Bronchial epithelial cell (primary cell): ENCODE measurements at regions not wholly inside any gene's neighbourhood (a gene's known extent, or its start where the extent isn't known, plus 50 kb on each side); places are given as distances from the start of the nearest gene placed in this dataset.

ENCODE experiments used
- DNase-seq: peaks from one replicate; pipeline ENCODE4 v3.0.0-alpha.2; 2010; ENCODE audit warnings: low read depth
- FAIRE-seq: peaks from 2 replicates; lab custom pipeline; 2011; peaks lifted over from hg19 to GRCh38; lab: Jason Lieb, UNC
- H3K27me3 ChIP-seq: 2 replicates; pipeline ENCODE4 v1.5.1; 2011; ENCODE audit warnings: low read length; ENCODE audit not compliant: control insufficient read depth, insufficient read depth
- H3K36me3 ChIP-seq: 2 replicates; pipeline ENCODE4 v1.5.1; 2011; ENCODE audit warnings: low read length; ENCODE audit not compliant: control insufficient read depth, insufficient read depth
- H3K4me3 ChIP-seq: 2 replicates; pipeline ENCODE4 v1.5.1; 2011; ENCODE audit warnings: mild to moderate bottlenecking, low read depth, low read length, control low read depth
- TF ChIP-seq, protein P1 (sequence below): IDR thresholded peaks from 2 replicates; pipeline ENCODE4 v1.5.1; 2011; ENCODE audit warnings: mild to moderate bottlenecking, moderate library complexity, low read length, control low read depth, inconsistent platforms; ENCODE audit not compliant: insufficient read depth, severe bottlenecking

DNA sequence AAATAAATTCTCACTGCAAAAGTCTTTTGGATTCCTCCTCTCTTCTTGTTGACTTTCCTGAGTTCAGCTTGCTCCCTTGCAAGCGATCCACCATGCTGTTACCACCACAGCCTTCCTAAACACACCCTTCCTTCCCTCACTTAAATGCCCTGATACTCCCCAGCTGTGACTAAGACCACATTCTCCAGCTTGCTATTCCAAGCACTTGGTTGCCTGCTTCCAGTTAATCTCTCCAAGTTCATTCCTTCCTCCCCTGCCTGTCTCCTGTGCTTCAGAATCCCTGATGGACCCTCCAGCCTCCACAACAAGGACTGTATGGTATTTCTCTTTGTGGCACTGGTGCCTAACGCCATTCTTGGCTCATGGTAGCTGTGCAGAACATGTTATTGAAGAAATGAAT is 603.9 kb upstream of the CADM1 start:
- H3K4me3 ChIP-seq: no peak overlapping the region
- FAIRE-seq: no peak
- no peaks in the 10 kb centered on the region for H3K27me3 ChIP-seq
- TF ChIP-seq, protein P1, sequence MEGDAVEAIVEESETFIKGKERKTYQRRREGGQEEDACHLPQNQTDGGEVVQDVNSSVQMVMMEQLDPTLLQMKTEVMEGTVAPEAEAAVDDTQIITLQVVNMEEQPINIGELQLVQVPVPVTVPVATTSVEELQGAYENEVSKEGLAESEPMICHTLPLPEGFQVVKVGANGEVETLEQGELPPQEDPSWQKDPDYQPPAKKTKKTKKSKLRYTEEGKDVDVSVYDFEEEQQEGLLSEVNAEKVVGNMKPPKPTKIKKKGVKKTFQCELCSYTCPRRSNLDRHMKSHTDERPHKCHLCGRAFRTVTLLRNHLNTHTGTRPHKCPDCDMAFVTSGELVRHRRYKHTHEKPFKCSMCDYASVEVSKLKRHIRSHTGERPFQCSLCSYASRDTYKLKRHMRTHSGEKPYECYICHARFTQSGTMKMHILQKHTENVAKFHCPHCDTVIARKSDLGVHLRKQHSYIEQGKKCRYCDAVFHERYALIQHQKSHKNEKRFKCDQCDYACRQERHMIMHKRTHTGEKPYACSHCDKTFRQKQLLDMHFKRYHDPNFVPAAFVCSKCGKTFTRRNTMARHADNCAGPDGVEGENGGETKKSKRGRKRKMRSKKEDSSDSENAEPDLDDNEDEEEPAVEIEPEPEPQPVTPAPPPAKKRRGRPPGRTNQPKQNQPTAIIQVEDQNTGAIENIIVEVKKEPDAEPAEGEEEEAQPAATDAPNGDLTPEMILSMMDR: no peak
- DNase-seq: no peak
- no peaks in the 10 kb centered on the region for H3K36me3 ChIP-seq

DNA sequence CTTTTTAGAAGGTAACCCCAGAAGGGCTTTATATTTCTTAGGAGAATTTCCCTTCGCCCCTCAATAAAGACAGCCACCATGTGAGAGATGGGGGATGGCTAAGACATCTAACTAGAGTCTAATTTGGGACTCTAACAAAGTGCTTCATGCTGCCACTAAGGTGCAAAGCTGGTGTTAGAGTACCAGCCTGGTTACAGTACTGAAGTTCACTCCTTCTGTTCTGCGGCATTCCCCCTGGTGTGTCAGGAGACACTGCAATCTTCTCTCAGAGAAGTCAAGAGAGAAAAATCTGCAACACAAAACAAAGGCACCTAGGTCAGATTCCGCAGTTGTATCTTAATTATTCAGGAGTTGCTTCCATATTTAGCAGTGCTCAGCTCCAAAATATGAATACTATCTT is 603.0 kb upstream of the CADM1 start:
- H3K27me3 ChIP-seq: no peaks in the 10 kb centered on the region
- no peak overlapping the region for H3K4me3 ChIP-seq
- TF ChIP-seq, protein P1: no peak
- no peaks in the 10 kb centered on the region for H3K36me3 ChIP-seq
- DNase-seq (no peak), FAIRE-seq (no peak)

DNA sequence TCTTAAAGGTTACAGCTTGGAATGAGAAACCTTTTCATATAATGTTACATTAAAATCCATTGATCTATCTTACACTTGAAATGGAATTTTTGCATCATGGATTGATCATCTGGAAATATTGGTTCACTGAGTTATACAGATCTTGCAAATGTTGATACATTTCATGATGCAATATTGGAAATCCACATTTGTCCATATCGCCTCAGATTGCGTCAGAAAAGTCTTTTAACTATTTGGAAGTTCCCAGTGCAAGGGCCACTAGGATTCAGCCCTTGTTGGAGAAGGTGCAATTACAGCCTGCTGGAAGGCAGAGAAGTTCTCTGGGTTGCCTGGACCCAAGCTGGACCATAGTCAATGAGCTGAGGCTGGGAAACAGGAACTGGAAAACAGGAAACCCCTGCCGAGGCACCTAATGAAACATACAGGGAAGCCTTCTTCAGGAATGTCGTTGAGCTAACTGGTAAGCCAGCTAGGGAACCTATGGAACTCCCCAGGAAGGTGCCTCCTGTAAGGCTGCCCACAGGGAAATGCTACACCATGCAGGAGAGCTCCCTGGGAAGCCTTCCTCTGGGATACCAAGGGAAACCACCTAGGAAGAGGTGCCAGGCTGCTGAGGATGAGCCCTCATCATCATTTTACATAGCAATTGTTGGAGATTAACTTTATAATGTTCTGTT is 600.4 kb upstream of the CADM1 start:
- FAIRE-seq (no peak), DNase-seq (no peak)
- no peaks in the 10 kb centered on the region for H3K27me3 ChIP-seq
- H3K4me3 ChIP-seq: no peak overlapping the region
- TF ChIP-seq, protein P1: no peak
- no peaks in the 10 kb centered on the region for H3K36me3 ChIP-seq

DNA sequence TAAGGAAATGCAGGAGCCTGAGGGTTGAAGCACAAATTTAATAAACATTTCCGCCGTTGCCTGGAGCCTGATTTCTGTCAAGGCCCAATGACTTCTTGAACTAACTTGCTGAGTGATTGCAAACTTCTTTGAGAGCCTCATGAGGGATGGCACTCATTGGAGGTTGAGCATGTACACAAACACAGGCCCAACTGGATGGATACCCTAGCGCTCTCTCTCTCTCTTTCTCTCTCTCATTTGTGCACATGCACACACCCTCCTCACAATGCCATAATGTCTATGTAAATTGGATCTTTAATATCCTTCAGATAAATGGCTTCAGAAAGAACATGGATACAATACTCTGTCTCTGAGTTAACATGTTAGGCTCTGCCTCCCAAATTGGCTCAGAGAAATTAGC is 597.7 kb upstream of the CADM1 start:
- no peaks in the 10 kb centered on the region for H3K36me3 ChIP-seq
- DNase-seq: no peak
- H3K4me3 ChIP-seq: no peak overlapping the region
- no peaks in the 10 kb centered on the region for H3K27me3 ChIP-seq
- TF ChIP-seq, protein P1: no peak
- FAIRE-seq: no peak

DNA sequence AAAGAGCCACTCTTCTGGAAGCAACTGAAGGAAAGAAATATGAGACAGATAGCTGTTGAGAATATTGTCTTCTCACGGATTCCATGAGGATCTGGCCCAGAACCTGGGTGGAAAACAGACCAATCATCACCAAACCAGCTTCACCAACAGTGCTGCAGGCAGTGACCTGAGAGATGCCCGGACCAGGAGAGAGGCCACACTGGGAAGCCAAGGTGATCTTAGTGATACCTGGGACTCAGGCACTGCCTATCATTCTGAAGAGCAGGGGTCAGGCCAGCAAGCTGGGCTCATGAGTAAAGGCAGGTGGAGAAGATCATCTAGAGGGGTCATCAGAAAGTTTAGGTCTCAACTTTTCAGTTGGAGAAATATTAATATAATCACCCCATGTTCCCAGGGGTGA is 595.8 kb upstream of the CADM1 start:
- DNase-seq (no peak), FAIRE-seq (no peak)
- Histone ChIP-seq H3K36me3 (no peaks in the 10 kb centered on the region), H3K4me3 (no peak overlapping the region), H3K27me3 (no peaks in the 10 kb centered on the region)
- TF ChIP-seq, protein P1: no peak

DNA sequence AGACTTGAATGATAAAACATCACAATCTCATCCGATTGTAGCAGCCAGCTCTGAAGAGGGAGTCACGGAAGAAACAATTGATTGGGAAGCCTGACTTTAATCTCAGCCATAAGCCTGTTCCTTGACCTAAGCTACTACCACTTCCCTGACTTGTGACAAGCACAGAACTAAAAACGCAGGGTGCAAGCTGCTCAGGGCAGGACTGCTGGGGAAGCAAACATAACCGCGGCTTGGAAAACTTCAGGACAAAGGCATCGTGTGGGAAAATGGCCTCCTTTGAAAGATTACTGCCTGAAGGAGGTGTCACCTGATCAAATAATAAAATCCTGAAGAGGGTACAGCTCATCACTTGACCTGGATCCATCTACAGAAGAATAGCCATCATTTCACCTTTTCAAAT is 595.3 kb upstream of the CADM1 start:
- Histone ChIP-seq H3K27me3 (no peaks in the 10 kb centered on the region), H3K4me3 (no peak overlapping the region), H3K36me3 (no peaks in the 10 kb centered on the region)
- DNase-seq (no peak), FAIRE-seq (no peak)
- TF ChIP-seq, protein P1: no peak
